HEK293T (cell line): ENCODE measurements at regions not wholly inside any gene's neighbourhood (a gene's known extent, or its start where the extent isn't known, plus 50 kb on each side); places are given as distances from the start of the nearest gene placed in this dataset.

Source experiments
- BHLHE40 ChIP-seq: fragments of 450-650 bp; IDR thresholded peaks from 2 replicates; pipeline ENCODE4 v1.6.1; 2016; ENCODE audit warnings: mild to moderate bottlenecking, moderate library complexity, borderline replicate concordance
- CTBP1 ChIP-seq: fragments of 450-650 bp; IDR thresholded peaks from 2 replicates; pipeline ENCODE4 v1.6.1; 2016; ENCODE audit warnings: borderline replicate concordance
- ELF4 ChIP-seq: fragments of 450-650 bp; IDR thresholded peaks from 2 replicates; pipeline ENCODE4 v1.6.1; 2017; ENCODE audit warnings: antibody characterized with exemption
- FOXA1 ChIP-seq: fragments of 450-650 bp; IDR thresholded peaks from 2 replicates; pipeline ENCODE4 v1.6.1; 2016; ENCODE audit warnings: mild to moderate bottlenecking
- FOXM1 ChIP-seq: fragments of 450-650 bp; IDR thresholded peaks from 2 replicates; pipeline ENCODE4 v1.6.1; 2017; ENCODE audit warnings: mild to moderate bottlenecking, borderline replicate concordance
- HDGF ChIP-seq: fragments of 450-650 bp; IDR thresholded peaks from 2 replicates; pipeline ENCODE4 v1.6.1; 2017; ENCODE audit warnings: antibody characterized with exemption, borderline replicate concordance
- SUZ12 ChIP-seq: fragments of 450-650 bp; IDR thresholded peaks from 2 replicates; pipeline ENCODE4 v1.6.1; 2016; ENCODE audit warnings: mild to moderate bottlenecking
- TARDBP ChIP-seq: fragments of 450-650 bp; IDR thresholded peaks from 2 replicates; pipeline ENCODE4 v1.6.1; 2016

DNA sequence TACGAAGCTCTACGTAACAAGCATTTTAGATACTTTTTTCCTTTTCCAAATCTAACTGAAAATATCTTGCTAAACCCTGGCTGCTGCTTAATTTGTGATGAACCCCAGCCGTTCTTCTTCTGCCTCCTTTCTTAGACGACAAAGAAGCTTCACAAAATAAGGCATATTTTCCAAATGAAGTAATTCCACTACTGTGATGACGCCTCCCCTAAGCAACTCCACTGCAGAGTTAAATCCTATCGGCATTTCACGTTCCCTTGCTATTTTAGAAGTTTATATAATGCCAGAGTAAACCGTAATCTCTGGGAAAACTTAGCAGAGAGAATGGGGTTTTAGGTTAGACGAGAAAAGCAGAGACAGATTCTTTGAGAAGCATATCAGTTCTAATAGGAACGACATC is 683.1 kb upstream of the SALL1 start:
- TF ChIP-seq HDGF (no peak), FOXM1 (no peak), CTBP1 (no peak), BHLHE40 (no peak), TARDBP (no peak), SUZ12 (no peak), ELF4 (no peak), FOXA1 (no peak)
